Endothelial cell of umbilical vein (primary cell): ENCODE measurements at regions not wholly inside any gene's neighbourhood (a gene's known extent, or its start where the extent isn't known, plus 50 kb on each side); places are given as distances from the start of the nearest gene placed in this dataset.

Source experiments
- CTCF ChIP-seq, 2 donors: IDR thresholded peaks; 1 replicate in 1 of 2; 2 replicates in 1 of 2; pipeline ENCODE4 v1.5.1; 2011; ENCODE audit warnings: low read length in 2 of 2, mild to moderate bottlenecking in 2 of 2, moderate library complexity in 2 of 2, control low read depth in 1 of 2, inconsistent platforms in 1 of 2, low read depth in 1 of 2; ENCODE audit not compliant: insufficient read depth in 1 of 2; ENCODE audit errors: extremely low read depth in 1 of 2
- EZH2 ChIP-seq: IDR thresholded peaks from 2 replicates; pipeline ENCODE4 v1.6.1; 2012; ENCODE audit warnings: borderline replicate concordance, low read depth, mild to moderate bottlenecking, moderate library complexity, low read length, inconsistent platforms; ENCODE audit not compliant: severe bottlenecking
- FOS ChIP-seq: IDR thresholded peaks from 2 replicates; pipeline ENCODE4 v1.6.1; 2011; ENCODE audit warnings: mild to moderate bottlenecking, low read length, moderate library complexity, borderline replicate concordance; ENCODE audit not compliant: insufficient read depth
- GATA2 ChIP-seq: IDR thresholded peaks from 2 replicates; pipeline ENCODE4 v1.7.0; 2011; ENCODE audit warnings: low read depth, mild to moderate bottlenecking, moderate library complexity, mixed read lengths, low read length; ENCODE audit not compliant: insufficient read length, insufficient read depth
- JUN ChIP-seq: IDR thresholded peaks from 2 replicates; pipeline ENCODE4 v1.6.1; 2011; ENCODE audit warnings: borderline replicate concordance, low read depth; ENCODE audit not compliant: insufficient read length, insufficient read depth
- MAX ChIP-seq: IDR thresholded peaks from 2 replicates; pipeline ENCODE4 v1.6.1; 2011; ENCODE audit not compliant: insufficient read depth, insufficient read length
- MYC ChIP-seq: IDR thresholded peaks from one replicate; pipeline ENCODE4 v1.6.1; 2011; ENCODE audit warnings: mild to moderate bottlenecking, low read depth, low read length
- POLR2A ChIP-seq: IDR thresholded peaks from 2 replicates; pipeline ENCODE4 v1.6.1; 2012; ENCODE audit warnings: low read depth, mild to moderate bottlenecking, control low read depth, low read length
- POLR2AphosphoS5 ChIP-seq: IDR thresholded peaks from 2 replicates; pipeline ENCODE4 v1.6.1; 2012; ENCODE audit warnings: low read depth, mild to moderate bottlenecking, control low read depth, low read length, moderate library complexity; ENCODE audit not compliant: insufficient read depth

DNA sequence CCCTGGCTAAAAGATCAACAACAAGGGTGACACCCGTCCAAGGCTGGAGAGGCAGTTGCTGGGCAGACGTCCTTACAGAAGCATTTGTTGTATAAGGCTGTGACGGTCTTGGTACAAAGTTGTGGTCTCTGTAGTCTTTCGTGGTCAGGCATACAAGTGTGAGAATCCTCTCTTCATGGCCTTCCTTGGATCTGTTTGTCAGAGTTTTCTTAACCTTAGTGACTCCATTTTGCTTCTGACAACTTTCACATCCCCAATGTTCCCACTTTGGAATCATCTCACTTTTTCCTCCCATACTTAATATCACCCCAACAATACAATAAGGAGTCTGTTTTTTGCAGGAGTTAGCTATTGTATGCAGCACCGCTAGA is 72.7 kb upstream of the ZCCHC2 start:
- no peak for TF ChIP-seq CTCF (IDR thresholded peaks at IDR 0.05; ENCODE audit: extremely low read depth in 1 of 2, insufficient read depth in 1 of 2, low read depth in 1 of 2, low read length in 2 of 2)
- no peak for TF ChIP-seq POLR2AphosphoS5
- TF ChIP-seq POLR2A = no peak
- TF ChIP-seq JUN = no peak
- no peak for TF ChIP-seq MYC
- TF ChIP-seq FOS = no peak
- no peak for TF ChIP-seq MAX
- no peak for TF ChIP-seq EZH2
- no peak for TF ChIP-seq GATA2
